Erythroblast (primary cell): ENCODE measurements at regions not wholly inside any gene's neighbourhood (a gene's known extent, or its start where the extent isn't known, plus 50 kb on each side); places are given as distances from the start of the nearest gene placed in this dataset.

ENCODE experiments used
- GATA1 ChIP-seq: IDR thresholded peaks from 2 replicates; pipeline ENCODE4 v1.6.1; 2011; ENCODE audit warnings: low read depth, mild to moderate bottlenecking, control low read depth, low read length, moderate library complexity
- POLR2A ChIP-seq: IDR thresholded peaks from 2 replicates; pipeline ENCODE4 v1.6.1; 2011; ENCODE audit warnings: mild to moderate bottlenecking, low read length

GRCh38 chr6:105790635-105791034 lies 295.5 kb upstream of the PRDM1 start:
- TF ChIP-seq POLR2A (no peak), GATA1 (no peak)
